Activated T-helper 17 cell treated with anti-CD3 and anti-CD28 coated beads, Interleukin-2, amount 50 U/mL, for 72 hours (primary cell): ENCODE measurements at regions not wholly inside any gene's neighbourhood (a gene's known extent, or its start where the extent isn't known, plus 50 kb on each side); places are given as distances from the start of the nearest gene placed in this dataset.

Experiments
- ATAC-seq: fragments of 150-1000 bp; cut with Tn5 transposase; replicated peaks from 2 replicates; pipeline ENCODE4 v1.10.0; 2021; ENCODE audit warnings: mild to moderate bottlenecking, moderate library complexity
- H3K27ac Mint-ChIP-seq: one replicate; pipeline ENCODE4 v1.8.0; 2022; ENCODE audit warnings: mixed read lengths
- H3K27me3 Mint-ChIP-seq: one replicate; pipeline ENCODE4 v1.8.0; 2022; ENCODE audit warnings: mixed read lengths
- H3K36me3 Mint-ChIP-seq: one replicate; pipeline ENCODE4 v1.8.0; 2022; ENCODE audit warnings: low read depth, mild to moderate bottlenecking, mixed read lengths
- H3K4me1 Mint-ChIP-seq: one replicate; pipeline ENCODE4 v1.8.0; 2022; ENCODE audit warnings: mixed read lengths
- H3K4me3 Mint-ChIP-seq: one replicate; pipeline ENCODE4 v1.8.0; 2022; ENCODE audit warnings: mild to moderate bottlenecking, mixed read lengths
- H3K9me3 Mint-ChIP-seq: one replicate; pipeline ENCODE4 v1.8.0; 2022; ENCODE audit warnings: mixed read lengths

DNA sequence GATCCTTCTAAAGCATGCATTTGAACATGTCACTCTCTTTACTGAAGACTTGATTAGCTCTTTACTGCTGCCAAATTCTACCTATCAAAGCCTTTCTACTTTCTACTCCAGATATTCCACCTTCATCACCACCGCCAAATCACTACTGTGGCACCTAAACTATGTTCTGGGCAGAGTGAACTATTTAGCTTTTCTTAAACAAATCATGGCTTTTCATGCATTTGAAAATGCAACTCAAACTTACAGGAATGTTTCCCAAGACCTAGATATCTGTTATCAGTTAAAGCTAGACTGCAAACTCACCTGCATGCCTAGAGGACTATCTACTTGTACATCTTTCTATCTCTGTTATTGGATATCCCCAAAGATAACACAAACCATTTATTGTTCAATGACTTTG lies 109.3 kb downstream of the MAFB start:
- Mint-ChIP-seq H3K27me3 (peaks cover 11% of the 10 kb centered on the region), H3K4me3 (no peak overlapping the region), H3K36me3 (no peaks in the 10 kb centered on the region), H3K4me1 (no peaks in the 10 kb centered on the region), H3K27ac (no peak overlapping the region), H3K9me3 (no peaks in the 10 kb centered on the region)
- ATAC-seq = no peak

DNA sequence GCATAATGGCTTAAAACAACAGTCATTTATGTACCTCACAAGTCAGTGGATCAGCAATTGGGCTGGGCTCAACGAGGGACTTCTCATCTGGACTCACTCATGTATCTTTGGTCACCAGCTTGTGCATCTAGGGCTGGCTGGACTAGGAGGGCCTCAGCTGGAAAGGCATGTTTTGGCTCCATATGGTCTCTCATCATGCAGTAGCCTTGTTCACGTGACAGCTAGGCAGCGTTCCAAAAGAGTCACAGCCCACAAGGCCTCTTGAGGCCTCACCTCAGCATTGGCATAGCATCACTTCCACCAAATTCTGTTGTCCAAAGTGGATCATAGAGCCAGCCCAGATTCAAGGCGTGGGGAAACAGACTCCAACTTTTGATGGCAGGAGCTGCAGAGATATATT lies 110.1 kb downstream of the MAFB start:
- Mint-ChIP-seq H3K4me3 (no peak overlapping the region), H3K27me3 (peaks cover 11% of the 10 kb centered on the region), H3K9me3 (no peaks in the 10 kb centered on the region), H3K4me1 (no peaks in the 10 kb centered on the region), H3K27ac (no peak overlapping the region), H3K36me3 (no peaks in the 10 kb centered on the region)
- no peak for ATAC-seq

DNA sequence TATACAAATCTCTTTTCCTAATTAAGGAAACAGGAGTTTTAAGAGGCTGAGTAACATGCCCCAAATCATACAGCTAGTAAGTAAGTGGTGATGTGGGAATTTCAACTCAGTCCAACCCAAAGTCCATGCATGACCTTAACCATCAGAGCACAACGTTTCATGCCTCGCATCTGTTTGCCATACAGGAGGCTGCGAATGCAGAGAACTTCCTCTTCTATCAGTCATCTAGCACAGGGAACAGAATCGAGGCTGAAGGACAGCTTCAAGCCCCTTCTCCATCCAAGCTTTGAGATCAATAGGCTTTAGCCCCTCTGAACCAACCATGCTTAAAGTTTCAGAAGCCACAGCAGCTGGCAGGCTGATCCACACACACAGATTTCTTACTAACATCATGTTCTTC lies 113.2 kb downstream of the MAFB start:
- Mint-ChIP-seq H3K36me3 (no peaks in the 10 kb centered on the region), H3K4me1 (no peaks in the 10 kb centered on the region), H3K9me3 (no peaks in the 10 kb centered on the region), H3K27ac (no peak overlapping the region), H3K27me3 (peaks cover 4% of the 10 kb centered on the region), H3K4me3 (no peak overlapping the region)
- no peak for ATAC-seq

DNA sequence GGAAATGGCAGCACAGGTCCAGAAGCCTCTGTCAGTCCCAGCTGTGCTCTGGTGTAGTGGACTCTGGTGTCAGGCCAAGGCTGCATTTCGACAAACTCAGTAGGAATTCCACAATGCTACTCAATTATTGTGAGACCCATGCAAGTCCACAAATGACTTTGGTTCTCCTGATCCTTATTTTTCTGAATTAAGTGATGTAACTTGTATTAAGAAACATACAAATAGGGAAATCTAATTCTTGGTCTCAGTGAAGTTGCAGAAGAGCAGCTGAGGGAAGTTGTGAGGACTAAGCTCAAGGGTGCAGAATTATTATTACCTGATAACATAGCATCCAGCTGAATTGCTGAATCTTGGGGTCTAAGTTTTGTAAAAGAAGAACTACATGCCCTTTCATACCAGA lies 116.8 kb downstream of the MAFB start:
- Mint-ChIP-seq H3K4me3 (no peak overlapping the region), H3K9me3 (no peaks in the 10 kb centered on the region), H3K4me1 (no peaks in the 10 kb centered on the region), H3K36me3 (no peaks in the 10 kb centered on the region), H3K27ac (no peak overlapping the region), H3K27me3 (no peaks in the 10 kb centered on the region)
- no peak for ATAC-seq

DNA sequence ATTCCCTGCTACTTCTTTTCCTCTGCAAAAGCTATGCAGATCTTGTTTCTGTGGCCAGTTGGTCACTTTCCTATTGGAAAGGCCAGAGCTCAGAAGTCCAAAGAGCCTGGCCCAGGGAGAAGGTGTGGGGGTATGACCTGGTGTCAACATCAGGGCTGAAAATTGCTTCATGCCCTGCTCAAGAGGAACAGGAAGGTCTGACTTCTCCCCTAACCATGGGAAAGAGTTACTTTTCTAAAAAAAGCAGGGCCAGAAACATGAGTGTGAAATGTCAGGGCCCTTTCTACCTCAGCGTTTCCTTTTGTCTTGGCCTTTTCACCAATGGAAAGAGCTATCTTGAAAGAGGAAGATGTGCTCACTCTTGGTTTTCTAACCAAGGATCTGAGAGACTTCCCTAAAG lies 117.4 kb downstream of the MAFB start:
- Mint-ChIP-seq H3K27ac (no peak overlapping the region), H3K36me3 (no peaks in the 10 kb centered on the region), H3K9me3 (no peaks in the 10 kb centered on the region), H3K4me3 (no peak overlapping the region), H3K27me3 (no peaks in the 10 kb centered on the region), H3K4me1 (no peaks in the 10 kb centered on the region)
- ATAC-seq = no peak

DNA sequence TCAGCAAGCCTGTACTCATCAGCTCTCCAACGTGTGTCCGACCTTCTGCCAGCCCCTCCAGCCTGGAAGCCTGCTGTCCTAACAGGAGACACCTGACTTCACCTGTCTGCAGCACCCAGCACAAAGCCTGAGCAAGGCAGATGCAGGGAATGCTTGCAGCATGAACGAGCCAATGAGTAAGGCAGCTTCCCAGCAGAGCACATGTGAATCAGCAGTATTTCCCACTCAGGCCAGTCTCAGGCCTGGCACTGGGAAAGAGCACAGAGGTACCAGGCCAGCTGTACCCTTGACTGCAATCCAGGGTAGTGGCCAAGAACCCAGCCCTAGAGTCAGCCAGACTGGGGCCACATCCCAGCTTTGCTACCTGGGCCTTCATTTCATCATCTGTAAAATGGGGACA lies 120.8 kb downstream of the MAFB start:
- no peak for ATAC-seq
- Mint-ChIP-seq H3K36me3 (no peaks in the 10 kb centered on the region), H3K27ac (no peak overlapping the region), H3K9me3 (no peaks in the 10 kb centered on the region), H3K4me1 (no peaks in the 10 kb centered on the region), H3K27me3 (peaks cover 2% of the 10 kb centered on the region), H3K4me3 (no peak overlapping the region)

DNA sequence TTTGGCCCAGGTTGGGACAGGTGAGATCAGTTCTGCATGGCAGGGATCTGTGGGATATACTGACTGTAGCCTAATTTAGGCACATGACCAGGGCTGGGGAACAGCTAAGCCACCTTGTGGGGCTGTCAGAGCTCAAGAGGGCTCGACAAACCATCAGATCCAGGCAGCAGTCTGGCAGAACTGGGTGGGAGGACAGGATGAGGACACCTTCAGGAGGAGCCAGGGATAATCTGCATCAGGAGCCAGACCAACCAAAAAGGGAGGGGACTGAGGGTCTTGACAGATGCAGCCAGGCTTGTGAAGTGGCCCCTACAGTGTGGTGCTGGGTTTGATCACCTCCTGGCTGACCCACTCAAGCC lies 123.4 kb downstream of the MAFB start:
- no peak for ATAC-seq
- Mint-ChIP-seq H3K27ac (no peak overlapping the region), H3K4me3 (no peak overlapping the region), H3K36me3 (no peaks in the 10 kb centered on the region), H3K27me3 (peaks cover 3% of the 10 kb centered on the region), H3K4me1 (no peaks in the 10 kb centered on the region), H3K9me3 (no peaks in the 10 kb centered on the region)

DNA sequence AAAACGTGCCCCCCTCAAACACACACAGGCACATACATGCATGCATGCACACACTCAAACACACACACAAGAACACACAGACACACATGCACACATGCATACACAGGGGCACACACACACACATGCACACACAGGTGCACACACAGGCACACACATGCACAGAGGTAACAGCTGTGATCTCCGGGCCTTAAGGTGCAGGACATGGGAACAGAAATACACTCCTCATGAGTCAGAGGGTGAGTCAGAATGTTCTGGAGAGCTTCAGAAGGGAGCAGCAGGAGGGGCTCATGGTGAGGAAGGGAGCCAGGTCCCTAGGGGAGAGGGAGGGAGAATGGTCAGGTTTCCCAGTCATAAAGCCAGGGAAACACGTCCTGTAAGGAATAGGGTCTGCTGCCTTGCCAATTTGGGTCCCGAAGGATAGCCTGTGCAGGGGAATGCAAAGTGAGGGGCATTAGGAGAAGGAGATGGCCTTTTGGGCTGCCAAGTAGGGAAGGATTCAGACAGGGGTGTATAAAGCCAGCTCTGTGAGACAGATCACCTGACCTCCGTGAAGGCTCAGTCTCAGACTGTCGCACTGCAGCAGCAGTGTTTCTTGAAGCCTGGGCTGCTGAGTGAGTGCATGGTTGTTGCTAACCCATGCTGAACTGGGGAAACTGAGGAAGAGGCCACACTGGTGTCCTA lies 123.9 kb downstream of the MAFB start:
- ATAC-seq = no peak
- peaks cover 3% of the 10 kb centered on the region for H3K27me3 Mint-ChIP-seq
- H3K27ac Mint-ChIP-seq = no peak overlapping the region
- H3K4me1 Mint-ChIP-seq = no peaks in the 10 kb centered on the region
- no peak overlapping the region for H3K4me3 Mint-ChIP-seq
- H3K36me3 Mint-ChIP-seq = no peaks in the 10 kb centered on the region
- H3K9me3 Mint-ChIP-seq = no peaks in the 10 kb centered on the region

DNA sequence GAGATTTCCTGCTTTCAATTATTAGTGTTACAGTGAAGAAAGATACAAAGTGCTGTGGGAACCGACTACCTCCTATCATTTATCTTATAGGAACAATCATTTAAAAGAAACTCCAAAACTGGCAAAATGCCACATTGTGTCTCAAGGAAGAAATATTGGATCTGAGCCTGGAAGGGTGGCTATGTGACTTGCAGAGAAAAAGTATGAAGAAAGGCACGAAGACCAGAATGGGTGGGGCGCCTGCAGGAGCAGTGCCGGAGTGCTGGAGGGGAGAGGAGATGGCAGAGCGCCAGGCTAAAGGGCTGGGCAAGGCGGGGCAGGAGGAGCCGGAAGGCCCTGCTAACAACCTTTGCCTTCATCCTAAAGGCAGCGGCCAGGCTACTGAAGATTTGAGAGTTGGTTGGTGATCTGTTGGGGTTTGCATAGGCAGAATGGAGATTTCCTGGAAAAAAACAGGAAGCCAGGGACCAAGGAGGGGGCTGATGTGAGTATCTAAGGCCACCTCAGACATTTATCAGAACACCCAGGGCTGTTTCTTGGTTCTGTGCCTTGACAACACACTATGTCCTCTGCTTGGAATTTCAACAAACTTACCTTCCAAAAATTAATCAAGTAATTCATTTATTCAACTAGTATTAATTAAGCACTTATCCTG lies 125.6 kb downstream of the MAFB start:
- H3K27ac Mint-ChIP-seq = no peak overlapping the region
- H3K4me3 Mint-ChIP-seq = no peak overlapping the region
- ATAC-seq = no peak
- no peaks in the 10 kb centered on the region for H3K9me3 Mint-ChIP-seq
- no peaks in the 10 kb centered on the region for H3K36me3 Mint-ChIP-seq
- peaks cover 3% of the 10 kb centered on the region for H3K27me3 Mint-ChIP-seq
- no peaks in the 10 kb centered on the region for H3K4me1 Mint-ChIP-seq

DNA sequence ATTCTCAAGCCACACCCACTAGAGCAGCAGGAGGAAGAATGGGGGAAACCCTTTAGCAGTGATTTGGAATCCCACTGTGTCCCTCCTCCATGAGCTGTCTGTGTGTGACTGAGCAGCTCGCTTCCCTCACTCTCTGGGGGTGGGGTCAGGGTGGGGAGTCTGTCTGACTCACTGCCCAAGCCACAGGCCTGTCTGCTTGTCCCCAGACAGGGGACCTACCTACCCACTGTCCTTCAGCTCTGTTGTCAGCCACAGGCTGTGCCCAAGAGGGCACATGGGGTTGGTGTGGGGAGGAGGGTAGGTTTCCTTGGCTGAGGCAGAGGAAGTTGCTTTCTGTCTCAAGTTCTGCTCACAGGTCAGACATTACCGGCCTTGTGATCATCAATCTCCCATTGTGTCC lies 127.0 kb downstream of the MAFB start:
- Mint-ChIP-seq H3K36me3 (no peaks in the 10 kb centered on the region), H3K4me3 (no peak overlapping the region), H3K4me1 (no peaks in the 10 kb centered on the region), H3K9me3 (no peaks in the 10 kb centered on the region), H3K27me3 (peaks cover 3% of the 10 kb centered on the region), H3K27ac (no peak overlapping the region)
- ATAC-seq = no peak

DNA sequence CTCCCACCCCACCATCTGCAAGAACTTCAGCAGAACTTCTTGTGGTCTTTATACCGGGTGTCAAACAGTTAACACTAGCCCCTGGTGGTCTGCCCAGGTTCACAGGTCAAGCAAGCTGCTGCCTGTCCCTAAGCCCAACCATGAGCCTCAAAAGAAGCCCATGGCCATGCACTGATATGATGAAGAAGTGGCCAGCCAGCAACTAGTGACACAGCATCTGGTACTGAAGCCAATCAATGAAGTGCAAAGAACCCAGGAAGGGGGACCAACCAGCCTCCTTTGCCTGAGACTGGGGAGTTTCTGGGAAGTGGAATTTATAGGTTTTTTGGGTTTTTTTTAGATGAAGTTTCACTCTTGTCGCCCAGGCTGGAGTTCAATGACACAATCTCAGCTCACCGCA lies 127.8 kb downstream of the MAFB start:
- no peaks in the 10 kb centered on the region for H3K9me3 Mint-ChIP-seq
- peaks cover 3% of the 10 kb centered on the region for H3K27me3 Mint-ChIP-seq
- no peaks in the 10 kb centered on the region for H3K36me3 Mint-ChIP-seq
- H3K4me1 Mint-ChIP-seq = no peaks in the 10 kb centered on the region
- no peak overlapping the region for H3K4me3 Mint-ChIP-seq
- no peak overlapping the region for H3K27ac Mint-ChIP-seq
- no peak for ATAC-seq

DNA sequence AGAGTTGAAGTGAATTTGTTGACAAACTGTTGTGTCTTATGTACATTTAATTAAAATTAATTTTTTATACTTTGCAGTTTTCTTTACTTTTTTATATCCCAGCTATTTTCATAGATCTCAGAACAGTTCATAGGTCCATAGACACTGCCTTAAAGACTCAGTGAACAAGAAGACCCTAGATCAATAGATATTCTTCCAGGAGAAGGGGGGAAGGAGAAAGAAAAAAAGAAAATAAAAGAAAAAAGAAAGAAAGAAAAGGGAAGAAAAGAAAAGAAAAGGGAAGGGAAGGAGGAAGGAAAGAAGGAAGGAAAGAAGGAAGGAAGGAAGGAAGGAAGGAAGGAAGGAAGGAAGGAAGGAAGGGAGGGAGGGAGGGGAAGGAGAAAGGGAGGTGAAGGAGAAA lies 130.8 kb downstream of the MAFB start:
- no peaks in the 10 kb centered on the region for H3K4me1 Mint-ChIP-seq
- H3K36me3 Mint-ChIP-seq = no peaks in the 10 kb centered on the region
- H3K27me3 Mint-ChIP-seq = peaks cover 12% of the 10 kb centered on the region
- no peak overlapping the region for H3K27ac Mint-ChIP-seq
- no peak for ATAC-seq
- peaks cover 5% of the 10 kb centered on the region for H3K9me3 Mint-ChIP-seq
- H3K4me3 Mint-ChIP-seq = no peak overlapping the region

DNA sequence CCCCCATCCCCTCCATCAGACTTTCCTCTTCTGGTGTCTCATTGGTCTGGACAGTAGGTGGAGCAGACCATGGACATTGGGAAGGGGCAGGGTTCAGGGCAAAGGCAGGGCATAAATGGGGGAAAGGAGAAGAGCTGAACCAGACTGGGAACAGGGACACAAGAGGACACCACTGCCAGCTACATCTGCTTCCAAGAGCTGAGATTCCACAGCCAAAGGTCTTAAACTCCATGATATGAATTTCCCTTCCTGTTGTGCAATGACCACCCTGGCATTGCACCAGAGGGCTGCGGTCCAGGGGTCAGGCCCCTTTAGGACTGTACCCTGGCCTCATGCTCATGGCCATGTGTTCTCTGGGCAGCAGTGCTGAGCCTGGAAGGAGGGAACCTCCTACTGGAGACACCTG lies 137.9 kb downstream of the MAFB start:
- H3K4me1 Mint-ChIP-seq = no peaks in the 10 kb centered on the region
- peaks cover 5% of the 10 kb centered on the region for H3K9me3 Mint-ChIP-seq
- H3K27ac Mint-ChIP-seq = no peak overlapping the region
- H3K4me3 Mint-ChIP-seq = no peak overlapping the region
- H3K27me3 Mint-ChIP-seq = peaks cover 25% of the 10 kb centered on the region
- no peak for ATAC-seq
- H3K36me3 Mint-ChIP-seq = no peaks in the 10 kb centered on the region

DNA sequence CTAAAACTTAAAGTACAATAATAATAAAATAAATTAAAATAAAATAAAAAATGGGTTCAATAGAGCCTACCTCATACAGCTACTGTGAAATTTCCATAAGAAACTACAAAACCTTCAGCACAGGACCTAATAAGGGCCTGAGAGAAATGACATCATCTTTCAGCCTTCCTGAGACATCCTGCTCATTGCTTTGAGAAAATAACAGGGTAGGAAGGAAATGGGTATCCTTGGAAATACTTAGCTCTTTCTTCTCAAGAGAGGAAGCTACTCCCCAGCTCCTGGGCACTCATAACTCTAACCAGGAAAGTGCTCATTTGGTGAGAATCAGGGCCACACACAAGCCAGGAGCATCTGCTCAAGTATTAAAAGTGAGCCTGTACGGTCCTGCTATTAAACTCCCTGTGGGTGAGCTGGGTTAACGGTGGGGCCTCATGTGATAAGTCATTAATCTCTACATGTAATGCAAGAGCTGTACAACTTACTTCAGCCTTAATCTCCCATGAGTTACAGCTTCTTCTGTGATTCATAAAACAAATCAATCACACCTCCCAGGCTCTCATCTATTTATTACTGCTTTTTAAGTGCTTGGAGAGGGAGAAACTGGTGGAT lies 141.4 kb downstream of the MAFB start:
- Mint-ChIP-seq H3K27ac (no peak overlapping the region), H3K4me1 (no peaks in the 10 kb centered on the region), H3K27me3 (peaks cover 21% of the 10 kb centered on the region)

DNA sequence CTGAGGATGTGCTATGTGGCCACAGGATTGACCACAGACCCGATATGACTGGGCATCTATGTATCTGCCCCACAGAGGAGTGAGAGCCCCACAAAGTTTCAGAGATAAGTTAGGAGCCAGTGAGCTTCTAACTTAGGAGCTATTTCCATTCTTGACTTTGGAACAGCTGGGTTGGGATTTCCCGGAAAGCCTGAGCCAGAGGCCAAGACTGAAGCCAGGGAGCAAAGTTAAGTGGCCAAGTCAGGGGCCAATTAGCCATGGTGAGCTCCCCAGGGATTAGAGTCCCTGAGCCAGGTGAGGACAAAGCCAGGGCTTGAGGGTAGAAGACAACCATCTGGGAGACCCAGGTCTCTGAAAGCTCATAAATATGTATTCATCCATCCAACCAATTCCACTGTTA lies 143.6 kb downstream of the MAFB start:
- peaks cover 17% of the 10 kb centered on the region for H3K27me3 Mint-ChIP-seq
- no peak for ATAC-seq
- no peak overlapping the region for H3K27ac Mint-ChIP-seq
- no peaks in the 10 kb centered on the region for H3K9me3 Mint-ChIP-seq
- H3K4me3 Mint-ChIP-seq = no peak overlapping the region
- H3K36me3 Mint-ChIP-seq = no peaks in the 10 kb centered on the region
- no peaks in the 10 kb centered on the region for H3K4me1 Mint-ChIP-seq

More for the DNA sequence above, 141.4 kb downstream of the MAFB start:
- H3K36me3 Mint-ChIP-seq = no peaks in the 10 kb centered on the region
- H3K4me3 Mint-ChIP-seq = no peak overlapping the region
- H3K9me3 Mint-ChIP-seq = no peaks in the 10 kb centered on the region
- ATAC-seq = no peak
